ENCODE measurements at regions not wholly inside any gene's neighbourhood (a gene's known extent, or its start where the extent isn't known, plus 50 kb on each side); places are given as distances from the start of the nearest gene placed in this dataset.

GRCh38 chr3:102181175-102181920 lies 253.5 kb upstream of the ZPLD1 start:
- no peak for DNase-seq (ENCODE audit: low read depth in 2 of 2)

GRCh38 chr3:102182162-102182561 lies 252.7 kb upstream of the ZPLD1 start:
- DNase-seq (ENCODE audit: low read depth in 2 of 2), result no peak

GRCh38 chr3:102183186-102183585 lies 251.6 kb upstream of the ZPLD1 start:
- DNase-seq (ENCODE audit: low read depth in 2 of 2), result no peak

GRCh38 chr3:102183623-102184022 lies 251.2 kb upstream of the ZPLD1 start:
- no peak for DNase-seq (ENCODE audit: low read depth in 2 of 2)

- no peak for DNase-seq (ENCODE audit: low read depth in 2 of 2)
Observed at GRCh38 chr3:102189541-102189940, 245.3 kb upstream of the ZPLD1 start.

GRCh38 chr3:102189956-102190723 lies 244.7 kb upstream of the ZPLD1 start:
- DNase-seq (ENCODE audit: low read depth in 2 of 2), result no peak

GRCh38 chr3:102192575-102192974 lies 242.2 kb upstream of the ZPLD1 start:
- DNase-seq (ENCODE audit: low read depth in 2 of 2), result no peak

GRCh38 chr3:102193255-102193654 lies 241.6 kb upstream of the ZPLD1 start:
- no peak for DNase-seq (ENCODE audit: low read depth in 2 of 2)

- no peak for DNase-seq (ENCODE audit: low read depth in 2 of 2)
Observed at GRCh38 chr3:102194001-102194400, 240.8 kb upstream of the ZPLD1 start.

- no peak for DNase-seq (ENCODE audit: low read depth in 2 of 2)
Observed at GRCh38 chr3:102194760-102195159, 240.1 kb upstream of the ZPLD1 start.

GRCh38 chr3:102195198-102195948 lies 239.4 kb upstream of the ZPLD1 start:
- DNase-seq (ENCODE audit: low read depth in 2 of 2), result no peak

GRCh38 chr3:102200126-102200525 lies 234.7 kb upstream of the ZPLD1 start:
- no peak for DNase-seq (ENCODE audit: low read depth in 2 of 2)

- no peak for DNase-seq (ENCODE audit: low read depth in 2 of 2)
Observed at GRCh38 chr3:102200560-102200959, 234.3 kb upstream of the ZPLD1 start.

- no peak for DNase-seq (ENCODE audit: low read depth in 2 of 2)
Observed at GRCh38 chr3:102205647-102206046, 229.2 kb upstream of the ZPLD1 start.

- no peak for DNase-seq (ENCODE audit: low read depth in 2 of 2)
Observed at GRCh38 chr3:102206511-102207031, 228.2 kb upstream of the ZPLD1 start.

- DNase-seq (ENCODE audit: low read depth in 2 of 2), result no peak
Observed at GRCh38 chr3:102207151-102207571, 227.7 kb upstream of the ZPLD1 start.

- DNase-seq (ENCODE audit: low read depth in 2 of 2), result no peak
Observed at GRCh38 chr3:102215166-102215565, 219.6 kb upstream of the ZPLD1 start.

- DNase-seq (ENCODE audit: low read depth in 2 of 2), result no peak
Observed at GRCh38 chr3:102223132-102223531, 211.7 kb upstream of the ZPLD1 start.

GRCh38 chr3:102224171-102224570 lies 210.6 kb upstream of the ZPLD1 start:
- DNase-seq (ENCODE audit: low read depth in 2 of 2), result no peak

GRCh38 chr3:102225005-102225404 lies 209.8 kb upstream of the ZPLD1 start:
- no peak for DNase-seq (ENCODE audit: low read depth in 2 of 2)

- DNase-seq (ENCODE audit: low read depth in 2 of 2), result no peak
Observed at GRCh38 chr3:102225407-102226132, 209.2 kb upstream of the ZPLD1 start.

- DNase-seq (ENCODE audit: low read depth in 2 of 2), result no peak
Observed at GRCh38 chr3:102226463-102226862, 208.4 kb upstream of the ZPLD1 start.

Data from stimulated activated CD8-positive, alpha-beta memory T cell treated with anti-CD3 and anti-CD28 coated beads, Interleukin-15, amount 100 ng/mL, for 4 hours (primary cell).